H9 (cell line): ENCODE measurements at regions not wholly inside any gene's neighbourhood (a gene's known extent, or its start where the extent isn't known, plus 50 kb on each side); places are given as distances from the start of the nearest gene placed in this dataset.

Experiments
- DNase-seq: peaks from one replicate; pipeline ENCODE4 v3.0.0-alpha.2; 2017
- H2AFZ ChIP-seq: one replicate; pipeline ENCODE4 v1.6.1; 2013; ENCODE audit warnings: mild to moderate bottlenecking, low read length, control low read depth, moderate library complexity
- H2AK5ac ChIP-seq: 2 replicates; pipeline ENCODE4 v1.6.1; 2013; ENCODE audit warnings: low read length, control low read depth, mixed read lengths; ENCODE audit not compliant: insufficient read length
- H2BK120ac ChIP-seq: one replicate; pipeline ENCODE4 v1.6.1; 2013; ENCODE audit warnings: low read depth, mild to moderate bottlenecking, low read length, control low read depth, inconsistent platforms; ENCODE audit not compliant: poor library complexity, severe bottlenecking
- H2BK12ac ChIP-seq: 2 replicates; pipeline ENCODE4 v1.6.1; 2013; ENCODE audit warnings: low read length, control low read depth, mixed read lengths, low read depth; ENCODE audit not compliant: insufficient read length
- H2BK15ac ChIP-seq: 2 replicates; pipeline ENCODE4 v1.6.1; 2013; ENCODE audit warnings: low read depth, low read length, control low read depth
- H2BK20ac ChIP-seq: one replicate; pipeline ENCODE4 v1.6.1; 2013; ENCODE audit warnings: low read depth, mild to moderate bottlenecking, low read length, control low read depth, inconsistent platforms; ENCODE audit not compliant: poor library complexity, severe bottlenecking
- H2BK5ac ChIP-seq: 2 replicates; pipeline ENCODE4 v1.6.1; 2013; ENCODE audit warnings: low read length, control low read depth, mixed read lengths; ENCODE audit not compliant: insufficient read length
- H3K14ac ChIP-seq: 2 replicates; pipeline ENCODE4 v1.6.1; 2013; ENCODE audit warnings: low read length, control low read depth; ENCODE audit not compliant: insufficient read depth
- H3K18ac ChIP-seq: 2 replicates; pipeline ENCODE4 v1.6.1; 2013; ENCODE audit warnings: low read depth, mild to moderate bottlenecking, mixed read lengths, low read length, control low read depth; ENCODE audit not compliant: insufficient read length
- H3K23ac ChIP-seq: 2 replicates; pipeline ENCODE4 v1.6.1; 2013; ENCODE audit warnings: low read length, control low read depth, mixed read lengths, low read depth; ENCODE audit not compliant: insufficient read length
- H3K23me2 ChIP-seq: 2 replicates; pipeline ENCODE4 v1.6.1; 2013; ENCODE audit warnings: low read depth, mild to moderate bottlenecking, mixed read lengths, low read length, control low read depth; ENCODE audit not compliant: insufficient read length, poor library complexity, severe bottlenecking
- H3K27ac ChIP-seq: 2 replicates; pipeline ENCODE4 v1.5.1; 2013; ENCODE audit warnings: low read length, control low read depth, mixed read lengths, low read depth; ENCODE audit not compliant: insufficient read length
- H3K27me3 ChIP-seq: 2 replicates; pipeline ENCODE4 v1.6.1; 2013; ENCODE audit warnings: low read length, control low read depth, inconsistent platforms; ENCODE audit not compliant: insufficient read depth
- H3K4ac ChIP-seq: 2 replicates; pipeline ENCODE4 v1.6.1; 2013; ENCODE audit warnings: low read depth, mild to moderate bottlenecking, control low read depth, inconsistent platforms, low read length, moderate library complexity
- H3K4me1 ChIP-seq: 2 replicates; pipeline ENCODE4 v1.6.1; 2013; ENCODE audit warnings: low read length, control low read depth, inconsistent platforms; ENCODE audit not compliant: insufficient read depth
- H3K4me2 ChIP-seq: 2 replicates; pipeline ENCODE4 v1.6.1; 2013; ENCODE audit warnings: low read length, control low read depth, mixed read lengths; ENCODE audit not compliant: insufficient read length, insufficient read depth
- H3K56ac ChIP-seq: 2 replicates; pipeline ENCODE4 v1.6.1; 2013; ENCODE audit warnings: low read depth, mild to moderate bottlenecking, mixed read lengths, low read length, control low read depth; ENCODE audit not compliant: insufficient read length
- H3K79me1 ChIP-seq: 2 replicates; pipeline ENCODE4 v1.6.1; 2013; ENCODE audit warnings: low read depth, mild to moderate bottlenecking, moderate library complexity, low read length, control low read depth, inconsistent platforms; ENCODE audit not compliant: insufficient read depth, poor library complexity, severe bottlenecking
- H3K79me2 ChIP-seq: 2 replicates; pipeline ENCODE4 v1.6.1; 2013; ENCODE audit warnings: low read length, control low read depth, inconsistent platforms; ENCODE audit not compliant: insufficient read depth
- H3K9ac ChIP-seq: 2 replicates; pipeline ENCODE4 v1.6.1; 2013; ENCODE audit warnings: low read length, control low read depth, mixed read lengths; ENCODE audit not compliant: insufficient read length; ENCODE audit errors: extremely low read depth
- H3K9me3 ChIP-seq: one replicate; pipeline ENCODE4 v1.6.1; 2013; ENCODE audit warnings: low read depth, low read length, inconsistent platforms; ENCODE audit not compliant: control insufficient read depth
- H3T11ph ChIP-seq: one replicate; pipeline ENCODE4 v1.6.1; 2013; ENCODE audit warnings: mild to moderate bottlenecking, low read length, control low read depth, inconsistent platforms
- H4K20me1 ChIP-seq: one replicate; pipeline ENCODE4 v1.6.1; 2013; ENCODE audit not compliant: control insufficient read depth, insufficient read length, insufficient read depth
- H4K5ac ChIP-seq: 2 replicates; pipeline ENCODE4 v1.6.1; 2013; ENCODE audit warnings: low read depth, mild to moderate bottlenecking, mixed read lengths, low read length, control low read depth; ENCODE audit not compliant: insufficient read length
- H4K8ac ChIP-seq: replicated peaks from 2 replicates; pipeline ENCODE4 v1.6.1; 2013; ENCODE audit warnings: low read length, control low read depth, mixed read lengths, low read depth; ENCODE audit not compliant: insufficient read length
- H4K91ac ChIP-seq: 2 replicates; pipeline ENCODE4 v1.6.1; 2013; ENCODE audit warnings: low read depth, mild to moderate bottlenecking, moderate library complexity, mixed read lengths, low read length, control low read depth; ENCODE audit not compliant: insufficient read length
- H3K27ac Mint-ChIP-seq, 3 experiments: 2 replicates in 2 of 3; 3 replicates in 1 of 3; pipeline ENCODE4 v1.8.0; 2020 to 2021; ENCODE audit warnings: mixed read lengths in 3 of 3, mild to moderate bottlenecking in 1 of 3, moderate library complexity in 1 of 3
- H3K27me3 Mint-ChIP-seq: 2 replicates; pipeline ENCODE4 v1.8.0; 2021; ENCODE audit warnings: low read depth, mild to moderate bottlenecking, moderate library complexity, mixed read lengths
- H3K36me3 Mint-ChIP-seq, 3 experiments: 2 replicates in 2 of 3; 3 replicates in 1 of 3; pipeline ENCODE4 v1.8.0; 2020 to 2021; ENCODE audit warnings: low read depth in 3 of 3, mixed read lengths in 3 of 3; ENCODE audit not compliant: insufficient read depth in 1 of 3
- H3K4me1 Mint-ChIP-seq, 2 experiments: 2 replicates each; pipeline ENCODE4 v1.8.0; 2020; ENCODE audit warnings: mixed read lengths in 2 of 2
- H3K4me3 Mint-ChIP-seq, 2 experiments: 2 replicates in 1 of 2; 3 replicates in 1 of 2; pipeline ENCODE4 v1.8.0; 2020 to 2021; ENCODE audit warnings: mild to moderate bottlenecking in 2 of 2, mixed read lengths in 2 of 2, moderate library complexity in 1 of 2
- H3K9me3 Mint-ChIP-seq, 2 experiments: 2 replicates in 1 of 2; 3 replicates in 1 of 2; pipeline ENCODE4 v1.8.0; 2020; ENCODE audit warnings: mild to moderate bottlenecking in 2 of 2, mixed read lengths in 2 of 2, moderate library complexity in 1 of 2
- CTCF ChIP-seq: fragments of 200-600 bp; sonication (generic); conservative IDR thresholded peaks from 3 replicates; pipeline ENCODE4 v1.8.0; 2021; ENCODE audit warnings: antibody characterized with exemption, mild to moderate bottlenecking
- WGBS: extraction: QIAGEN DNeasy Blood & Tissue Kit; methylation state at CpG from one replicate; pipeline ENCODE4 v1.1.7; 2013; ENCODE audit warnings: missing lambda C conversion rate, low lambda C conversion rate, mixed read lengths; ENCODE audit not compliant: insufficient read length; ENCODE audit errors: extremely low coverage; 5-methylcytosine and 5-hydroxymethylcytosine counted together

GRCh38 chr12:84619053-84619571 is 293.5 kb downstream of the SLC6A15 start:
- no peak overlapping the region for H2AK5ac ChIP-seq
- H2BK120ac ChIP-seq, result no peak overlapping the region
- H2BK15ac ChIP-seq, result no peak overlapping the region
- H3T11ph ChIP-seq, result no peak overlapping the region
- no peak overlapping the region for H4K91ac ChIP-seq
- no peaks in the 10 kb centered on the region for H3K23me2 ChIP-seq
- H3K27ac ChIP-seq, result no peak overlapping the region
- peaks cover 0 to 2% (median 0%) of the 10 kb centered on the region in 3 experiments; a peak in 3 of 7 replicates for H3K36me3 Mint-ChIP-seq
- H2BK5ac ChIP-seq, result no peak overlapping the region
- no peak overlapping the region for H3K27ac Mint-ChIP-seq
- no peak for DNase-seq
- no peaks in the 10 kb centered on the region for H3K4me1 ChIP-seq
- H3K4me1 Mint-ChIP-seq, result peaks cover 11 to 14% of the 10 kb centered on the region in 2 experiments
- no peaks in the 10 kb centered on the region for H3K79me1 ChIP-seq
- no peak overlapping the region for H3K4ac ChIP-seq
- no peak overlapping the region for H3K18ac ChIP-seq
- no peak overlapping the region for H2BK12ac ChIP-seq
- H4K8ac ChIP-seq, result no peak overlapping the region
- peaks cover 0 to 6% of the 10 kb centered on the region in 2 experiments; a peak in 3 of 5 replicates for H3K9me3 Mint-ChIP-seq
- no peaks in the 10 kb centered on the region for H3K79me2 ChIP-seq
- no peak overlapping the region for H3K23ac ChIP-seq
- no peak overlapping the region for H3K14ac ChIP-seq
- H4K20me1 ChIP-seq, result no peaks in the 10 kb centered on the region
- H3K9me3 ChIP-seq, result no peaks in the 10 kb centered on the region
- 0 out of 3 replicates have a peak, but pooled peaks have one; percentile 25 for TF ChIP-seq CTCF
- no peak overlapping the region for H2AFZ ChIP-seq
- no peak overlapping the region for H2BK20ac ChIP-seq
- H3K56ac ChIP-seq, result no peak overlapping the region
- H3K4me3 Mint-ChIP-seq, result no peak overlapping the region
- no peaks in the 10 kb centered on the region; the same call in 1 of the 2 replicates for H3K27me3 Mint-ChIP-seq
- H3K9ac ChIP-seq, result no peak overlapping the region
- H3K4me2 ChIP-seq, result no peak overlapping the region
- WGBS, result 100% methylated on average over 2 of the region's 5 CpGs
- H4K5ac ChIP-seq, result no peak overlapping the region
- H3K27me3 ChIP-seq, result no peaks in the 10 kb centered on the region
